ENCODE measurements at regions not wholly inside any gene's neighbourhood (a gene's known extent, or its start where the extent isn't known, plus 50 kb on each side); places are given as distances from the start of the nearest gene placed in this dataset.

- no peak; the same call in none of the 2 replicates for TF ChIP-seq ZNF580 (CRISPR knock-in tag; IDR thresholded peaks at IDR 0.05; ENCODE audit: borderline replicate concordance, low read depth)
- TF ChIP-seq ZNF441 (CRISPR knock-in tag; IDR thresholded peaks at IDR 0.05; ENCODE audit: borderline replicate concordance): no peak
- no peak for TF ChIP-seq ATF6 (CRISPR knock-in tag; conservative IDR thresholded peaks at IDR 0.05)
- TF ChIP-seq KAT2B (IDR thresholded peaks at IDR 0.05; ENCODE audit: borderline replicate concordance, low read depth, low read length): no peak
- TF ChIP-seq KLF6 (CRISPR knock-in tag; IDR thresholded peaks at IDR 0.05): no peak; the same call in 1 of the 2 replicates
- 0 out of 2 replicates have a peak, but pooled peaks have one; percentile 15 for TF ChIP-seq SIX1 (CRISPR knock-in tag; IDR thresholded peaks at IDR 0.05; ENCODE audit: borderline replicate concordance)
- TF ChIP-seq ZNF343 (CRISPR knock-in tag; IDR thresholded peaks at IDR 0.05): no peak
- no peak for TF ChIP-seq CENPT (CRISPR knock-in tag; IDR thresholded peaks at IDR 0.05; ENCODE audit: low read depth)
- TF ChIP-seq YEATS2 (CRISPR knock-in tag; IDR thresholded peaks at IDR 0.05; ENCODE audit: borderline replicate concordance): peak; percentile 67; the same call in 1 of the 2 replicates
- TF ChIP-seq TAF15 (IDR thresholded peaks at IDR 0.05; ENCODE audit: low read depth, low read length, poor library complexity, severe bottlenecking): peak; percentile 56
- TF ChIP-seq ZSCAN5A (CRISPR knock-in tag; IDR thresholded peaks at IDR 0.05; ENCODE audit: borderline replicate concordance): no peak
- no peak for TF ChIP-seq NR1H2 (CRISPR knock-in tag; IDR thresholded peaks at IDR 0.05; ENCODE audit: borderline replicate concordance, low read depth)
- TF ChIP-seq ZFP91 (CRISPR knock-in tag; IDR thresholded peaks at IDR 0.05; ENCODE audit: borderline replicate concordance): peak; percentile 84
- TF ChIP-seq JARID2 (CRISPR knock-in tag; IDR thresholded peaks at IDR 0.05; ENCODE audit: insufficient replicate concordance): peak; percentile 37
- TF ChIP-seq GATAD1 (CRISPR knock-in tag; IDR thresholded peaks at IDR 0.05): peak; percentile 70
- no peak for TF ChIP-seq PHF20 (CRISPR knock-in tag; IDR thresholded peaks at IDR 0.05)
- TF ChIP-seq ZBTB7B (CRISPR knock-in tag; IDR thresholded peaks at IDR 0.05): peak; percentile 81; the same call in 1 of the 2 replicates
- TF ChIP-seq ZNF556 (CRISPR knock-in tag; IDR thresholded peaks at IDR 0.05; ENCODE audit: borderline replicate concordance): peak; percentile 75
- no peak for TF ChIP-seq ZNF713 (CRISPR knock-in tag; IDR thresholded peaks at IDR 0.05)
- TF ChIP-seq ZNF10 (CRISPR knock-in tag; IDR thresholded peaks at IDR 0.05; ENCODE audit: borderline replicate concordance, low read depth): no peak
- peak; percentile 86 for TF ChIP-seq KMT2A (CRISPR knock-in tag; IDR thresholded peaks at IDR 0.05)
- no peak for TF ChIP-seq CEBPB (IDR thresholded peaks at IDR 0.05; ENCODE audit: borderline replicate concordance, low read depth, low read length)
- TF ChIP-seq ATAD3A (CRISPR knock-in tag; IDR thresholded peaks at IDR 0.05): no peak
- no peak for TF ChIP-seq NFE2L2 (IDR thresholded peaks at IDR 0.05; ENCODE audit: low read length)
- TF ChIP-seq SMAD9 (CRISPR knock-in tag; IDR thresholded peaks at IDR 0.05): no peak
- TF ChIP-seq RXRB (CRISPR knock-in tag; IDR thresholded peaks at IDR 0.05; ENCODE audit: borderline replicate concordance): peak; percentile 56; the same call in 1 of the 2 replicates
These were observed 157.2 kb upstream of the PITX1 start (continued) for GRCh38 chr5:135191084-135191826.

All from HepG2 (cell line).